HEK293T (cell line): ENCODE measurements at regions not wholly inside any gene's neighbourhood (a gene's known extent, or its start where the extent isn't known, plus 50 kb on each side); places are given as distances from the start of the nearest gene placed in this dataset.

Experiments used
- CTCF ChIA-PET: fragments of 350-600 bp; formaldehyde crosslinking; extraction: SDS; loops from one replicate; lab custom pipeline; 2021; ENCODE audit warnings: antibody characterized with exemption, inconsistent platforms; lab: Yijun Ruan, JAX
- POLR2A ChIA-PET: fragments of 350-600 bp; formaldehyde crosslinking; extraction: SDS; loops from one replicate; lab custom pipeline; 2020; ENCODE audit warnings: antibody characterized with exemption, inconsistent platforms; lab: Yijun Ruan, JAX
- DNase-seq: peaks from one replicate; pipeline ENCODE4 v3.0.0; 2012; ENCODE audit warnings: mixed read lengths; ENCODE audit errors: extremely low spot score
- ARNT ChIP-seq: fragments of 450-650 bp; IDR thresholded peaks from 2 replicates; pipeline ENCODE4 v1.6.1; 2017; ENCODE audit warnings: mild to moderate bottlenecking
- BHLHE40 ChIP-seq: fragments of 450-650 bp; IDR thresholded peaks from 2 replicates; pipeline ENCODE4 v1.6.1; 2016; ENCODE audit warnings: mild to moderate bottlenecking, moderate library complexity, borderline replicate concordance
- CTBP1 ChIP-seq: fragments of 450-650 bp; IDR thresholded peaks from 2 replicates; pipeline ENCODE4 v1.6.1; 2016; ENCODE audit warnings: borderline replicate concordance
- ELF4 ChIP-seq: fragments of 450-650 bp; IDR thresholded peaks from 2 replicates; pipeline ENCODE4 v1.6.1; 2017; ENCODE audit warnings: antibody characterized with exemption
- FOXA1 ChIP-seq: fragments of 450-650 bp; IDR thresholded peaks from 2 replicates; pipeline ENCODE4 v1.6.1; 2016; ENCODE audit warnings: mild to moderate bottlenecking
- FOXK2 ChIP-seq: fragments of 450-650 bp; IDR thresholded peaks from 2 replicates; pipeline ENCODE4 v1.6.1; 2016; ENCODE audit warnings: mild to moderate bottlenecking
- FOXM1 ChIP-seq: fragments of 450-650 bp; IDR thresholded peaks from 2 replicates; pipeline ENCODE4 v1.6.1; 2017; ENCODE audit warnings: mild to moderate bottlenecking, borderline replicate concordance
- HDGF ChIP-seq: fragments of 450-650 bp; IDR thresholded peaks from 2 replicates; pipeline ENCODE4 v1.6.1; 2017; ENCODE audit warnings: antibody characterized with exemption, borderline replicate concordance
- L3MBTL2 ChIP-seq: fragments of 450-650 bp; conservative IDR thresholded peaks from 2 replicates; pipeline ENCODE4 v1.6.1; 2016; ENCODE audit warnings: mild to moderate bottlenecking
- LEF1 ChIP-seq: fragments of 450-650 bp; IDR thresholded peaks from 2 replicates; pipeline ENCODE4 v1.6.1; 2017; ENCODE audit warnings: mild to moderate bottlenecking, borderline replicate concordance
- NFRKB ChIP-seq: fragments of 450-650 bp; IDR thresholded peaks from 2 replicates; pipeline ENCODE4 v1.6.1; 2016; ENCODE audit warnings: mild to moderate bottlenecking, moderate library complexity
- PKNOX1 ChIP-seq: fragments of 450-650 bp; IDR thresholded peaks from 2 replicates; pipeline ENCODE4 v1.6.1; 2016
- SP1 ChIP-seq: fragments of 450-650 bp; IDR thresholded peaks from 2 replicates; pipeline ENCODE4 v1.6.1; 2017
- SUZ12 ChIP-seq: fragments of 450-650 bp; IDR thresholded peaks from 2 replicates; pipeline ENCODE4 v1.6.1; 2016; ENCODE audit warnings: mild to moderate bottlenecking
- TARDBP ChIP-seq: fragments of 450-650 bp; IDR thresholded peaks from 2 replicates; pipeline ENCODE4 v1.6.1; 2016
- ZNF384 ChIP-seq: fragments of 450-650 bp; IDR thresholded peaks from 2 replicates; pipeline ENCODE4 v1.6.1; 2016

- no peak for TF ChIP-seq ZNF384
- TF ChIP-seq TARDBP, result no peak
- no peak for TF ChIP-seq FOXK2
- no peak for TF ChIP-seq L3MBTL2
- TF ChIP-seq BHLHE40, result no peak
- TF ChIP-seq CTBP1, result no peak
- no peak for TF ChIP-seq ELF4
- TF ChIP-seq HDGF, result no peak
- no peak for TF ChIP-seq PKNOX1
- TF ChIP-seq NFRKB, result no peak
- TF ChIP-seq SUZ12, result no peak
- TF ChIP-seq LEF1, result no peak
- TF ChIP-seq ARNT, result no peak
- ChIA-PET POLR2A (no interaction called here), CTCF (no interaction called here)
- no peak for DNase-seq
These were observed 256.9 kb upstream of the COX7C start for GRCh38 chr5:86360801-86361200.

GRCh38 chr5:86371061-86371460 lies 246.7 kb upstream of the COX7C start:
- ChIA-PET POLR2A (no interaction called here), CTCF (no interaction called here)
- TF ChIP-seq FOXM1 (no peak), PKNOX1 (no peak), ELF4 (no peak), FOXK2 (no peak), ZNF384 (no peak), SUZ12 (no peak)
- no peak for DNase-seq

GRCh38 chr5:86374611-86375010 lies 243.1 kb upstream of the COX7C start:
- DNase-seq, result no peak
- TF ChIP-seq TARDBP, result no peak
- TF ChIP-seq FOXM1, result no peak
- TF ChIP-seq FOXK2, result no peak
- TF ChIP-seq ELF4, result no peak
- no peak for TF ChIP-seq FOXA1
- no peak for TF ChIP-seq NFRKB
- TF ChIP-seq L3MBTL2, result no peak
- TF ChIP-seq BHLHE40, result no peak
- no peak for TF ChIP-seq ARNT
- no peak for TF ChIP-seq PKNOX1
- no peak for TF ChIP-seq SP1
- ChIA-PET POLR2A (no interaction called here), CTCF (no interaction called here)

- TF ChIP-seq FOXK2 (no peak), TARDBP (no peak), ARNT (no peak), BHLHE40 (no peak), PKNOX1 (no peak), FOXA1 (no peak), ZNF384 (no peak), SUZ12 (no peak), LEF1 (no peak), ELF4 (no peak), CTBP1 (no peak), FOXM1 (no peak)
- no peak for DNase-seq
- ChIA-PET CTCF (no interaction called here), POLR2A (no interaction called here)
These were observed 241.5 kb upstream of the COX7C start for GRCh38 chr5:86376214-86376613.

GRCh38 chr5:86403190-86403589 lies 214.6 kb upstream of the COX7C start:
- POLR2A ChIA-PET, result interaction anchor here (0.6 kb wide), 1 partner anchor 262 kb away, joined by 3 read pairs; no protein-coding TSS in a partner anchor
- no peak for TF ChIP-seq NFRKB
- CTCF ChIA-PET, result no interaction called here
- DNase-seq, result no peak

- CTCF ChIA-PET, result no interaction called here
These were observed 213.5 kb upstream of the COX7C start for GRCh38 chr5:86404256-86404655.

More at GRCh38 chr5:86404256-86404655, 213.5 kb upstream of the COX7C start:
- DNase-seq, result no peak
- POLR2A ChIA-PET, result no interaction called here
- no peak for TF ChIP-seq ZNF384
- TF ChIP-seq PKNOX1, result no peak
- no peak for TF ChIP-seq TARDBP
- TF ChIP-seq FOXM1, result no peak
- TF ChIP-seq L3MBTL2, result no peak
- TF ChIP-seq NFRKB, result no peak
- TF ChIP-seq LEF1, result no peak
- TF ChIP-seq HDGF, result no peak
- no peak for TF ChIP-seq BHLHE40
- TF ChIP-seq ELF4, result no peak
- no peak for TF ChIP-seq SP1
